ENCODE measurements at regions not wholly inside any gene's neighbourhood (a gene's known extent, or its start where the extent isn't known, plus 50 kb on each side); places are given as distances from the start of the nearest gene placed in this dataset.

GRCh38 chr9:75464726-75465125 is 376.4 kb downstream of the OSTF1 start:
- no peak for TF ChIP-seq CTCF (conservative IDR thresholded peaks at IDR 0.05; ENCODE audit: low read depth, low read length)
- H3K9ac ChIP-seq = no peak overlapping the region
- H3K27ac ChIP-seq = no peak overlapping the region
- H3K4me2 ChIP-seq = no peak overlapping the region
- H3K79me2 ChIP-seq (ENCODE audit: insufficient read depth, low read depth) = no peaks in the 10 kb centered on the region
- H3K27me3 ChIP-seq (ENCODE audit: insufficient read depth, low read depth) = no peaks in the 10 kb centered on the region
- H3K4me1 ChIP-seq (ENCODE audit: low read depth, poor library complexity, severe bottlenecking) = no peaks in the 10 kb centered on the region
- no peaks in the 10 kb centered on the region for H3K36me3 ChIP-seq (ENCODE audit: insufficient read depth)
- no peak overlapping the region for H2AFZ ChIP-seq (ENCODE audit: low read depth)
- no peaks in the 10 kb centered on the region for H4K20me1 ChIP-seq (ENCODE audit: insufficient read depth)
- H3K4me3 ChIP-seq (IDR thresholded peaks at IDR 0.05; ENCODE audit: insufficient read depth, low read depth, low read length) = no peak overlapping the region

- TF ChIP-seq CTCF (conservative IDR thresholded peaks at IDR 0.05; ENCODE audit: low read depth, low read length) = no peak
- Histone ChIP-seq H3K27ac (no peak overlapping the region), H3K4me1 (ENCODE audit: low read depth, poor library complexity, severe bottlenecking) (peaks cover 8% of the 10 kb centered on the region), H3K4me3 (IDR thresholded peaks at IDR 0.05; ENCODE audit: insufficient read depth, low read depth, low read length) (no peak overlapping the region), H3K9ac (no peak overlapping the region), H4K20me1 (ENCODE audit: insufficient read depth) (no peaks in the 10 kb centered on the region), H3K79me2 (ENCODE audit: insufficient read depth, low read depth) (no peaks in the 10 kb centered on the region), H2AFZ (ENCODE audit: low read depth) (no peak overlapping the region), H3K27me3 (ENCODE audit: insufficient read depth, low read depth) (no peaks in the 10 kb centered on the region), H3K4me2 (no peak overlapping the region), H3K36me3 (ENCODE audit: insufficient read depth) (no peaks in the 10 kb centered on the region)
Measured at GRCh38 chr9:75467142-75467541, 378.8 kb downstream of the OSTF1 start.

- no peak overlapping the region for H3K4me3 ChIP-seq (IDR thresholded peaks at IDR 0.05; ENCODE audit: insufficient read depth, low read depth, low read length)
- no peak overlapping the region for H3K9ac ChIP-seq
- H2AFZ ChIP-seq (ENCODE audit: low read depth) = no peak overlapping the region
- no peaks in the 10 kb centered on the region for H4K20me1 ChIP-seq (ENCODE audit: insufficient read depth)
- H3K4me2 ChIP-seq = no peak overlapping the region
- H3K79me2 ChIP-seq (ENCODE audit: insufficient read depth, low read depth) = no peaks in the 10 kb centered on the region
- no peak overlapping the region for H3K27ac ChIP-seq
- no peaks in the 10 kb centered on the region for H3K27me3 ChIP-seq (ENCODE audit: insufficient read depth, low read depth)
- no peak for TF ChIP-seq CTCF (conservative IDR thresholded peaks at IDR 0.05; ENCODE audit: low read depth, low read length)
- peaks cover 8% of the 10 kb centered on the region for H3K4me1 ChIP-seq (ENCODE audit: low read depth, poor library complexity, severe bottlenecking)
- H3K36me3 ChIP-seq (ENCODE audit: insufficient read depth) = no peaks in the 10 kb centered on the region
Measured at GRCh38 chr9:75471549-75472114, 383.3 kb downstream of the OSTF1 start.

- Histone ChIP-seq H3K27ac (no peak overlapping the region), H4K20me1 (ENCODE audit: insufficient read depth) (no peaks in the 10 kb centered on the region), H3K4me2 (no peak overlapping the region), H3K36me3 (ENCODE audit: insufficient read depth) (no peaks in the 10 kb centered on the region), H3K27me3 (ENCODE audit: insufficient read depth, low read depth) (no peaks in the 10 kb centered on the region), H3K4me1 (ENCODE audit: low read depth, poor library complexity, severe bottlenecking) (no peaks in the 10 kb centered on the region), H3K4me3 (IDR thresholded peaks at IDR 0.05; ENCODE audit: insufficient read depth, low read depth, low read length) (no peak overlapping the region), H3K79me2 (ENCODE audit: insufficient read depth, low read depth) (no peaks in the 10 kb centered on the region), H3K9ac (no peak overlapping the region), H2AFZ (ENCODE audit: low read depth) (no peak overlapping the region)
- no peak for TF ChIP-seq CTCF (conservative IDR thresholded peaks at IDR 0.05; ENCODE audit: low read depth, low read length)
Measured at GRCh38 chr9:75482566-75482965, 394.3 kb downstream of the OSTF1 start.
